GM18505 (cell line): ENCODE measurements at regions not wholly inside any gene's neighbourhood (a gene's known extent, or its start where the extent isn't known, plus 50 kb on each side); places are given as distances from the start of the nearest gene placed in this dataset.

Source experiments
- ATAC-seq: cut with Tn5 transposase; IDR thresholded peaks from one replicate; pipeline ENCODE4 v1.9.1; 2021; ENCODE audit not compliant: unreplicated experiment
- POLR2A ChIP-seq: IDR thresholded peaks from 4 replicates; pipeline ENCODE4 v1.6.1; 2011; ENCODE audit warnings: borderline replicate concordance; ENCODE audit not compliant: insufficient read depth, insufficient read length; ENCODE audit errors: extremely low read depth

DNA sequence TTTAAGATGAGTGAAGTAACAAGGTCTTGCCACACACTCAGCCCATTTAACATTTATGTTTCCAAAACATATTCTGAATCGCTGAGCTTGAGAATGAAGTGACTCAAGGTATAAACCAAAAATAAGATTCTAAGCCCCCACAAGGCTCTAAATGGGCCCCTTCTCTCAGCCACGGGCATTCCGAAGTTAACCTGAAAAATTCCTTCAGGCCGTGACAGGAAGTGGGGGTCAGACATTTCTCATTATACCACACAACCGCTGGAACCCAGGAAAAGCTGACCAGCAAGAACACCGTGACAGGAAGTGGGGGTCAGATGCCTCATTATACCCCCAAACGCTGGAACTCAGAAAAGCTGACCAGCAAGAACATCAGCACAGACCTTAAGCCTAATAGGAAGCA is 247.9 kb downstream of the ERMARD start:
- ATAC-seq = no peak

GRCh38 chr6:169998457-169998856 is 247.0 kb downstream of the ERMARD start:
- no peak for ATAC-seq

More for the DNA sequence above, 247.9 kb downstream of the ERMARD start:
- TF ChIP-seq POLR2A = no peak

DNA sequence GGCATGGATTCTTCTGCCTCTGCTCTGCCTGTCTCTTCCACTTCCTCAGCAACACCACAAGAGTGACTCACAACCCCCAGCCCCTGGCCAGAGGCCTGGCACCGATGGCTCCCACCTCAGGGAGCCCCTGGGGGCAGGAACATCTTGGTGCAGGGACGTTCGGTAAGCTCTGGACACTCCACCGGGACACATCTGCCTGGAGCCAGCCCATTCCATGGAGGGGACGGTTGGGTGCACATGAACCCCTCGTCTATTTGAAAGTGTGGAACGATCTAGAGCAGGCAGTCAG is 246.5 kb downstream of the ERMARD start:
- ATAC-seq = no peak
- no peak for TF ChIP-seq POLR2A

More at GRCh38 chr6:169998457-169998856, 247.0 kb downstream of the ERMARD start:
- no peak for TF ChIP-seq POLR2A

DNA sequence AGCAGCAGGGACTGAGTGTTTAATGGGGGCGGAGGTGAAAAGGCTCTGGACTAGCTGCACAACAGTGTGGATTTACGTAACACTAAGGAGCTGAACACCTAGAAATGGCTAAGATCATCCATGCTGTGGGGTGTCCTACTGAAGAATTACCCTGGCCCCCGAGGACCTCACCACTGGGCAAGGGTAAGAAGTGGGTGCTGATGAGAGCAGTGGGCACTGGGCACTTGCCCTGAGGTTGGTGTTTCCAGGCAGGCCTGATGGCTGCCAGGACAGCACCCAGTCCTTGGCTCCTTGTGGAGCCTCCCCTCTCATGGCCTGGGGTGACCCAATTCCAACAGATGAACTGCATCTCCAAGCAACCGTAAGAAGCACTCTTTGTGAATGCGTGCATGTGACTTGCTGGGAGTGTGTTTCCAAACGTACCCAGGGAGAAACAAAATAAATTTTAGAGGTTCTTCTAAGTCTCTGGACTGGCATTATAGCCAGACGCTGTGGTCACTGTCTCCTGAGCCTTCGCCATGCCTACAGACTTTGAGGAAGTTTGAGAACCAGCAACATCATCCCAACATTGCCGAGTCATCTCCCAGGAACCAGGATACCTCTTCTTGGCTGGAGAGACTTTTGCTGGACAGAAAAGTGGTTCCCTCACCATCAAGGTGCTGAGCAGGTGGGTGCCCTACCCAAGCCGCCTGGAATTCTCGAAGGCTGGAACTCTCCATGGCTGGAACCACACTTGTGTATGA is 245.9 kb downstream of the ERMARD start:
- no peak for TF ChIP-seq POLR2A
- ATAC-seq = no peak

DNA sequence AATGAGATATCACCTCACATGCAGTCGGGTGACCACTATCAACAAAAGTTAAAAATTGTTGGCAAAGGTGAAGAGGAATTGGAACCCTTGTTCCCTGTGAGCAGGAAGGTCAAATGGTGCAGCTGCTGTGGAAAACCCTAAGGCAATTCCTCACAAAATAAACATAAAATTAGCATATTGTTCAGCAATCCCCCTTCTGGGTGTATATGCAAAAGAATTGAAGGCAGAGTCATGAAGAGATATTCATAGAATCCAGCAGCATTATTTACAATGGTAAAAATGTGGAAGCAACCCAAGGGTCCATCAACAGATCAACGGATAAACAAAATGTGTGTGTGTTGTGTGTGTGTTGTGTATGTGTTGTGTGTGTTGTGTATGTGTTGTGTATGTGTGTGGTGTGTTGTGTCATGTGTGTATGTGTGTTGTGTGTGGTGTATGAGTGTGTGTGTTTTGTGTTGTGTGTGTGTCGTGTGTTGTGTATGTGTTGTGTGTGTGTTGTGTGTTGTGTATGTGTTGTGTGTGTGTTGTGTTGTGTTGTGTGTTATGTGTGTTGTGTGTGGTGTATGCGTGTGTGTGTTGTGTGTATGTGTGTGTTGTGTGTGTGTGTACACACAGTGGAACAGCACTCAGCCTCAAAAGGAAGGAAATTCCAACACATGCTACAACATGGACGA is 245.1 kb downstream of the ERMARD start:
- TF ChIP-seq POLR2A = no peak

GRCh38 chr6:169994739-169995138 is 243.3 kb downstream of the ERMARD start:
- no peak for TF ChIP-seq POLR2A
- ATAC-seq = no peak

More for the DNA sequence above, 245.1 kb downstream of the ERMARD start:
- ATAC-seq = no peak

DNA sequence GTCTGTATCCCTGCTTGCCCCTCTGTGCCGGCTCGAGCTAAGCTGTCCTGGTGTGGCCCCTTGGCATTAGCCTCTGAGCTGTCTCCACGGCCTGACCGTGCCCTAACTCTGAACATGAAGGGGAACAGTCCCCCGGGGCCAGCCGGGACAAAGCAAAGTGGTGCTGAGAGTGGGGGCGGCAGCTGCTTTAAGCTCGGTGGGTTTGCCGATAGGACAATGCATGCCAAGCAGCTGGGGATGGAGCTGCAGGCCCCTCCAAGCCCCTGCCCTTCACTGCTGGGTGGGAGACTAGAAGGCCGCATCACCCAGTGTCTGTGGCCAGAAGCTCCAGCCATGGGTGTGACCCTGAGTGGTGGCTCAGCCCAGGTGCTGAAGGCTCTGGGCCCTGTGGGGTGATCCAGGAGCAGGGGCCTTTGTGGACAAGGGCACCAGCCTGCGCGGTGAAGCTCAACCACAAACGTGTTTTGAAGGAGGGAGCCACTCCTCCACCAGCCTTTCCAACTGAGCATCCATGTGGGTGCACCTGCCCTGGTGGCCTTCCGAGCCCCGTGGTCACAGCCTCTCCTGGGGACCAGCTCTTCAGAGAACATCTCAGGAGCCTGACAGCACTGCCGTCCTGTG is 242.5 kb downstream of the ERMARD start:
- ATAC-seq = no peak
- no peak for TF ChIP-seq POLR2A

- no peak for ATAC-seq
- TF ChIP-seq POLR2A = no peak
Measured at GRCh38 chr6:169991913-169992312, 240.5 kb downstream of the ERMARD start.

- ATAC-seq = no peak
- TF ChIP-seq POLR2A = no peak
Measured at GRCh38 chr6:169991031-169991390, 239.6 kb downstream of the ERMARD start.

- TF ChIP-seq POLR2A = no peak
- ATAC-seq = no peak
Measured at GRCh38 chr6:169990095-169991030, 238.9 kb downstream of the ERMARD start.

DNA sequence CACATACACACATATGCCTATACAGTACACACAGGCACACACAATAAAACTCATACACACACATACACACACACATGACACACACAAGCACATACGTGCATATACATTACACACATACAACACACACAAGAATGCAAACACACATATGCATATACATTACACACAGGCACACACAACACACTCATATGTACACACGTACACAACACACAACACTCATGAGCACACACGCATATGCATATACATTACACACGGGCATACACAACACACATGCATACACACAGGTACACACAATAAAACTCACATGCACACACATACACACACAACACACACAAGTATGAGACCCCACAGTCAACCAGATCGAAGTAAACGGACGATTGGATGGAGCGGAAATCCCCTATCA is 238.2 kb downstream of the ERMARD start:
- ATAC-seq = no peak
- TF ChIP-seq POLR2A = no peak

GRCh38 chr6:169988769-169989550 is 237.5 kb downstream of the ERMARD start:
- ATAC-seq = no peak
- no peak for TF ChIP-seq POLR2A
